ENCODE measurements at regions not wholly inside any gene's neighbourhood (a gene's known extent, or its start where the extent isn't known, plus 50 kb on each side); places are given as distances from the start of the nearest gene placed in this dataset.

- Mint-ChIP-seq H3K36me3 (ENCODE audit: insufficient read depth) (no peaks in the 10 kb centered on the region), H3K9me3 (peaks cover 0 to 2% of the 10 kb centered on the region in 2 donors), H3K27ac (no peak overlapping the region), H3K4me3 (no peak overlapping the region), H3K27me3 (no peaks in the 10 kb centered on the region), H3K4me1 (ENCODE audit: low read depth in 2 of 2) (no peaks in the 10 kb centered on the region)
- DNase-seq (no peak), ATAC-seq (replicated peaks) (no peak)
Observed at GRCh38 chr4:79044141-79044659, 105.0 kb upstream of the PAQR3 start.

- Mint-ChIP-seq H3K36me3 (ENCODE audit: insufficient read depth) (no peaks in the 10 kb centered on the region), H3K4me3 (no peak overlapping the region), H3K27me3 (no peaks in the 10 kb centered on the region), H3K9me3 (peaks cover 0 to 2% of the 10 kb centered on the region in 2 donors), H3K4me1 (ENCODE audit: low read depth in 2 of 2) (no peaks in the 10 kb centered on the region), H3K27ac (no peak overlapping the region)
- no peak for ATAC-seq (replicated peaks)
- DNase-seq, result no peak
Observed at GRCh38 chr4:79043138-79043537, 103.9 kb upstream of the PAQR3 start.

GRCh38 chr4:79042079-79042674 lies 102.9 kb upstream of the PAQR3 start:
- H3K9me3 Mint-ChIP-seq, result peaks cover 0 to 2% of the 10 kb centered on the region in 2 donors
- H3K4me3 Mint-ChIP-seq, result no peak overlapping the region
- ATAC-seq (replicated peaks) (no peak), DNase-seq (no peak)
- no peaks in the 10 kb centered on the region for H3K4me1 Mint-ChIP-seq (ENCODE audit: low read depth in 2 of 2)
- H3K36me3 Mint-ChIP-seq (ENCODE audit: insufficient read depth), result no peaks in the 10 kb centered on the region
- H3K27ac Mint-ChIP-seq, result no peak overlapping the region
- no peaks in the 10 kb centered on the region for H3K27me3 Mint-ChIP-seq

GRCh38 chr4:79034544-79034943 lies 95.3 kb upstream of the PAQR3 start:
- no peak overlapping the region for H3K4me3 Mint-ChIP-seq
- no peaks in the 10 kb centered on the region for H3K36me3 Mint-ChIP-seq (ENCODE audit: insufficient read depth)
- H3K4me1 Mint-ChIP-seq (ENCODE audit: low read depth in 2 of 2), result no peaks in the 10 kb centered on the region

GRCh38 chr4:79030973-79031372 lies 91.7 kb upstream of the PAQR3 start:
- Mint-ChIP-seq H3K27ac (no peak overlapping the region), H3K27me3 (no peaks in the 10 kb centered on the region), H3K4me1 (ENCODE audit: low read depth in 2 of 2) (no peaks in the 10 kb centered on the region), H3K36me3 (ENCODE audit: insufficient read depth) (no peaks in the 10 kb centered on the region), H3K4me3 (no peak overlapping the region), H3K9me3 (peaks cover 0 to 1% of the 10 kb centered on the region in 2 donors)
- ATAC-seq (replicated peaks) (no peak), DNase-seq (no peak)

More at GRCh38 chr4:79034544-79034943, 95.3 kb upstream of the PAQR3 start:
- no peak for ATAC-seq (replicated peaks)
- Mint-ChIP-seq H3K9me3 (no peaks in the 10 kb centered on the region), H3K27ac (no peak overlapping the region), H3K27me3 (no peaks in the 10 kb centered on the region)
- no peak for DNase-seq

DNA sequence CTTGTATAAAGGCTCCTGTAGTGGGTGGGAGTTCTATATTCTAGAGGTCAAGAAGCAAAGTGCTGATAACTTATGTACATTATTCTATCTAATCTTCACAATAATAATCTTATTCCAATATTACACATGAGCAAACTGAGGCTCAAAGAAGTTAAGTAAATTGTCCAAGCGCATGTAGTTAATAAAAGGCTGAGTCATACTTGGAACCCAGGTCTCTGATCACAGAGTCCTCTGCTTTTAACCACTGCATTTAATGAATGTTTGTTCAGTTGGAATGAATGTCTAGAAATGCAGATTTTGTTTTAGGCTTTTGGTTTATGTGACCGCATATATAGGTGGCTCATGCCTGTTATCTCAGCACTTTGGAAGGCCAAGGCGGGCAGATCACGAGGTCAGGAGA lies 88.4 kb upstream of the PAQR3 start:
- ATAC-seq (replicated peaks) (no peak), DNase-seq (no peak)
- H3K9me3 Mint-ChIP-seq, result peaks cover 0 to 1% of the 10 kb centered on the region in 2 donors
- H3K4me3 Mint-ChIP-seq, result no peak overlapping the region
- H3K27me3 Mint-ChIP-seq, result no peaks in the 10 kb centered on the region
- H3K27ac Mint-ChIP-seq, result no peak overlapping the region
- H3K4me1 Mint-ChIP-seq (ENCODE audit: low read depth in 2 of 2), result no peaks in the 10 kb centered on the region
- H3K36me3 Mint-ChIP-seq (ENCODE audit: insufficient read depth), result no peaks in the 10 kb centered on the region

GRCh38 chr4:79025170-79025569 lies 85.9 kb upstream of the PAQR3 start:
- Mint-ChIP-seq H3K36me3 (ENCODE audit: insufficient read depth) (no peaks in the 10 kb centered on the region), H3K9me3 (peaks cover 0 to 1% of the 10 kb centered on the region in 2 donors), H3K4me3 (no peak overlapping the region), H3K27ac (no peak overlapping the region), H3K27me3 (no peaks in the 10 kb centered on the region), H3K4me1 (ENCODE audit: low read depth in 2 of 2) (no peaks in the 10 kb centered on the region)
- no peak for ATAC-seq (replicated peaks)
- DNase-seq, result no peak

GRCh38 chr4:79023799-79024770 lies 84.8 kb upstream of the PAQR3 start:
- peaks cover 0 to 1% of the 10 kb centered on the region in 2 donors for H3K9me3 Mint-ChIP-seq
- H3K36me3 Mint-ChIP-seq (ENCODE audit: insufficient read depth), result no peaks in the 10 kb centered on the region
- no peak overlapping the region for H3K27ac Mint-ChIP-seq
- no peaks in the 10 kb centered on the region for H3K4me1 Mint-ChIP-seq (ENCODE audit: low read depth in 2 of 2)
- no peak overlapping the region for H3K4me3 Mint-ChIP-seq
- no peaks in the 10 kb centered on the region for H3K27me3 Mint-ChIP-seq
- DNase-seq (no peak), ATAC-seq (replicated peaks) (no peak)

- peaks cover 0 to 1% of the 10 kb centered on the region in 2 donors for H3K9me3 Mint-ChIP-seq
- DNase-seq, result no peak
- no peaks in the 10 kb centered on the region for H3K27me3 Mint-ChIP-seq
- no peaks in the 10 kb centered on the region for H3K4me1 Mint-ChIP-seq (ENCODE audit: low read depth in 2 of 2)
- ATAC-seq (replicated peaks), result no peak
- H3K4me3 Mint-ChIP-seq, result no peak overlapping the region
- H3K27ac Mint-ChIP-seq, result no peak overlapping the region
- H3K36me3 Mint-ChIP-seq (ENCODE audit: insufficient read depth), result no peaks in the 10 kb centered on the region
Observed at GRCh38 chr4:79022529-79022928, 83.3 kb upstream of the PAQR3 start.

GRCh38 chr4:79017481-79017880 lies 78.2 kb upstream of the PAQR3 start:
- ATAC-seq (replicated peaks) (no peak), DNase-seq (no peak)
- H3K4me3 Mint-ChIP-seq, result no peak overlapping the region
- H3K4me1 Mint-ChIP-seq (ENCODE audit: low read depth in 2 of 2), result no peaks in the 10 kb centered on the region
- H3K9me3 Mint-ChIP-seq, result no peaks in the 10 kb centered on the region
- H3K27me3 Mint-ChIP-seq, result peaks cover 0 to 3% of the 10 kb centered on the region in 2 donors
- H3K27ac Mint-ChIP-seq, result no peak overlapping the region
- no peaks in the 10 kb centered on the region for H3K36me3 Mint-ChIP-seq (ENCODE audit: insufficient read depth)

DNA sequence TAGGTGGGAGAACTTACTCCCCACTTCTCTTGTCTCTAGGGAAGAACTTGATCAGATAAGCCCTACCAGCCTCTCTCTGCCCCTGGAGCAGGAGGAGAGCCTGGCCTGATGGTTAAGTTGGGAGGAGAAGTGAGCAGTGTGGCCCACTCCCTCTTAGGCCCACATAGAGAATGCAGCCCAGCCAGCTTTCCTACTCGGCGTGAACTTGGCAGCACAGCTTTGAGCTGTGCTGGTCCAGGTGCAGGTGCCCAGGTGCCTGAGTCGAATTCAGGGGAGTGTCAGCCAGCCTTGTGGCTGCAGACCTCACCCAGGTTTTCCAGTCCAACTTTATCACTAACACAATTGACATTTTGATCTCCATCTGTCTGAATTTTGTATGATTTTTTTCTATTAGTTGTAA lies 77.6 kb upstream of the PAQR3 start:
- H3K4me3 Mint-ChIP-seq, result no peak overlapping the region
- ATAC-seq (replicated peaks) (no peak), DNase-seq (no peak)
- H3K27ac Mint-ChIP-seq, result no peak overlapping the region
- H3K4me1 Mint-ChIP-seq (ENCODE audit: low read depth in 2 of 2), result no peaks in the 10 kb centered on the region
- H3K36me3 Mint-ChIP-seq (ENCODE audit: insufficient read depth), result no peaks in the 10 kb centered on the region
- H3K27me3 Mint-ChIP-seq, result peaks cover 1 to 9% of the 10 kb centered on the region in 2 donors
- no peaks in the 10 kb centered on the region for H3K9me3 Mint-ChIP-seq

DNA sequence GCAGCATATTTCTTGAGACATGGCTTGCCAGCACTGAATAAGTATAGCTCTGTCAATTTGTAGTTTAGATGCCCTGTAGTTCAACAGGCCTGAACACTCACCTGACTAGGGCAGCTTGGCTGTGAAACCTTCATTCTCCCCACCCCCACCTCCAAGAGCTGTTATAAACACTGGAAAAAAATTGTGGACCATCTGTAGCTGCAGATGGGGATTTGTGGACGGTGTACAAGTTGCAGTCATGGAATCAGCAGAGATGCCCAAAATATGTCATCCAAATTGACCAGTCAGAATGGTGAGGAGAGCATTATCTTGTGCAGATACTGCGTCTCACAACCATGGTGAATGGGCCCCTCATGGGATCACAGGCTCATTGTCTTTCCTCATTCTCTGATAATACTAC lies 76.2 kb upstream of the PAQR3 start:
- no peak overlapping the region for H3K4me3 Mint-ChIP-seq
- no peaks in the 10 kb centered on the region for H3K9me3 Mint-ChIP-seq
- no peak for DNase-seq
- peaks cover 5 to 17% of the 10 kb centered on the region in 2 donors for H3K27me3 Mint-ChIP-seq
- no peaks in the 10 kb centered on the region for H3K36me3 Mint-ChIP-seq (ENCODE audit: insufficient read depth)
- H3K27ac Mint-ChIP-seq, result no peak overlapping the region
- ATAC-seq (replicated peaks), result no peak
- H3K4me1 Mint-ChIP-seq (ENCODE audit: low read depth in 2 of 2), result no peaks in the 10 kb centered on the region

GRCh38 chr4:79014230-79014629 lies 75.0 kb upstream of the PAQR3 start:
- H3K4me1 Mint-ChIP-seq (ENCODE audit: low read depth in 2 of 2), result no peaks in the 10 kb centered on the region
- DNase-seq (no peak), ATAC-seq (replicated peaks) (no peak)
- peaks cover 14 to 28% of the 10 kb centered on the region in 2 donors for H3K27me3 Mint-ChIP-seq
- no peaks in the 10 kb centered on the region for H3K9me3 Mint-ChIP-seq
- H3K4me3 Mint-ChIP-seq, result no peak overlapping the region
- H3K36me3 Mint-ChIP-seq (ENCODE audit: insufficient read depth), result no peaks in the 10 kb centered on the region
- no peak overlapping the region for H3K27ac Mint-ChIP-seq

GRCh38 chr4:79013756-79014155 lies 74.5 kb upstream of the PAQR3 start:
- no peaks in the 10 kb centered on the region for H3K36me3 Mint-ChIP-seq (ENCODE audit: insufficient read depth)
- H3K27ac Mint-ChIP-seq, result no peak overlapping the region
- no peak for ATAC-seq (replicated peaks)
- H3K27me3 Mint-ChIP-seq, result peaks cover 14 to 28% of the 10 kb centered on the region in 2 donors
- H3K4me3 Mint-ChIP-seq, result no peak overlapping the region
- H3K4me1 Mint-ChIP-seq (ENCODE audit: low read depth in 2 of 2), result no peaks in the 10 kb centered on the region
- no peaks in the 10 kb centered on the region for H3K9me3 Mint-ChIP-seq
- DNase-seq, result no peak
